ENCODE measurements at regions not wholly inside any gene's neighbourhood (a gene's known extent, or its start where the extent isn't known, plus 50 kb on each side); places are given as distances from the start of the nearest gene placed in this dataset.

- TF ChIP-seq CTCF (conservative IDR thresholded peaks at IDR 0.05; ENCODE audit: low read depth, low read length), result no peak
- DNase-seq (ENCODE audit: low read depth), result no peak
- no peak overlapping the region for H3K4me3 ChIP-seq (ENCODE audit: low read length)
These were observed 134.1 kb upstream of the SATB2 start for GRCh38 chr2:199591826-199592225.

DNA sequence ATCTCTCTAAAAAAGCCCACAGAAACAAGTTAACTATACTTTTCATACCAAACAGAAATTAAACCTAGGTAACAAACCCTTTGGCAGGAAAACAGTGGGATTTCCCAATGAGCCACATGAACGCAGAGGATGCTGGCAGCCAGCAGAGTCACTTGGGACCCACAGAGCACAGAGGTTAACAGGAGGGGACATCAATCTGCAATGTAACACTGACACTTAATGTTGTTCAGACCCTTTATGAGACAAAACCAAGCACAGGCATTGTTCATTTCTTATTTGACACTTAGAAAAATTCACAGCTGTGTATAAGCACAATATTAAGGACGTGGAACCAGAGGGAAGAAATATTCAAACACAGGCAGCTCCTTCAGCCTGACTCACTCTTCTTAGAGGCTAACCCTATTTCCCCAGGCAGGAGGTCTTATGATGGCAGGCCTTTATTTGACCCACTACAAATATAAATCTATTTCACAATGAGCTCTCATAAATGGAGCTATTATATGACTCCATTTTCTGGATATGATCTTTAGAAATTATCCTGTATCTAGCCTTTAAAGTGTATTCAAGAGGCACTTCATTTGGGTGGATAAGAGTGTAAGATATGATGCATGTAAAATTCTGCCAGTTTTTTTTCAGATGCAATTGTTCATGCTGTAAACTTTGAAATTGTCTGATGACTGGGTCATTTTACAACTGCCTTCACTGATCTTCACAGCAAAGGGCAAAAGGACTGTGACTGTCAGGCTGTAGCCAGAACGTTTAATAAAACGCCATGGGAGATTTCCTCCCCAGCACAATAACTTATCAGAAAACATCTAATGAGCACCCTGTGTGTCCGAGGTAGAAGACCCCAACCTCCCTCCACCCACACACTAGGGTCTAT lies 132.8 kb upstream of the SATB2 start:
- no peak for TF ChIP-seq CTCF (conservative IDR thresholded peaks at IDR 0.05; ENCODE audit: low read depth, low read length)
- no peak for DNase-seq (ENCODE audit: low read depth)
- H3K4me3 ChIP-seq (ENCODE audit: low read length), result no peak overlapping the region

- no peak for TF ChIP-seq CTCF (conservative IDR thresholded peaks at IDR 0.05; ENCODE audit: low read depth, low read length)
- no peak for DNase-seq (ENCODE audit: low read depth)
- no peak overlapping the region for H3K4me3 ChIP-seq (ENCODE audit: low read length)
These were observed 131.6 kb upstream of the SATB2 start for GRCh38 chr2:199589306-199589705.

GRCh38 chr2:199588054-199588453 lies 130.3 kb upstream of the SATB2 start:
- H3K4me3 ChIP-seq (ENCODE audit: low read length), result no peak overlapping the region
- TF ChIP-seq CTCF (conservative IDR thresholded peaks at IDR 0.05; ENCODE audit: low read depth, low read length), result no peak
- DNase-seq (ENCODE audit: low read depth), result no peak

DNA sequence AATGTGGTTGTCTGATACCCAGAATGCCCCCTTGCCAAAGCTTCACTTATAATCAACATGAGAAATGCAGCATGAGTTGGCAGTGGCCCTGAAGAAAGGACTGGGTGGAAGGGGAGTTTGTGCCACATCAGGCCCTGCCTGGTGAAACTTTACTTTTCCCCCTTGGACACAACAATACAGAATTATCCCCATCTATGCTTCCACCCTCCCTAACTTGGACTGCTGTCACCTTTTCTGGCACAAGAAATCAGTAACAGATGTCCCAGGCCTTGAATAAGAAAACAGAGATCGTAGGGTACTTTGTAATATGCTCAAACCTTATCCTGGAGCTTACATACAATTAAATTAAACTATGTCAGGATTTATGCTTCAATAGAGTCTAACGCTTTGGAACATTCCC lies 128.9 kb upstream of the SATB2 start:
- TF ChIP-seq CTCF (conservative IDR thresholded peaks at IDR 0.05; ENCODE audit: low read depth, low read length), result no peak
- no peak overlapping the region for H3K4me3 ChIP-seq (ENCODE audit: low read length)
- no peak for DNase-seq (ENCODE audit: low read depth)

DNA sequence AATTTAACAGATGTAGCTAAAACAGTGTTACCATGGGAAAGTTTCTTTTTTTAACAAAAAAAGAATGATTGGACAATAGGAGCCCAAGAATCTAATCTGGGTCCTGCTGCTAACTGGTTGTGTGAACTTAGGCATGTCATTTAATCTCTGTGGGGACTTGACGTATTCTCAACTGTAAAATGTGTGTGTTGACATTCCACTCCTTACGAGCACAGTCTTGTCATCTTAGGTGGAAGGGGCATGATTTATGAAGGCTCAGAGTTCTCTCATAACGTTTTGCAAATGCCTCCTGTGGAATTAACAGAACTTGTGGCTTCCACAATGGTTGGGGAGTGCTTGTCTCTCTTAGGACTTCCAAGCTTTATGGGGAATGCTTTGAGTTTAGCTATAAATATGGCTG lies 125.9 kb upstream of the SATB2 start:
- no peak overlapping the region for H3K4me3 ChIP-seq (ENCODE audit: low read length)
- DNase-seq (ENCODE audit: low read depth), result no peak
- no peak for TF ChIP-seq CTCF (conservative IDR thresholded peaks at IDR 0.05; ENCODE audit: low read depth, low read length)

GRCh38 chr2:199581935-199582360 lies 124.2 kb upstream of the SATB2 start:
- no peak for TF ChIP-seq CTCF (conservative IDR thresholded peaks at IDR 0.05; ENCODE audit: low read depth, low read length)
- DNase-seq (ENCODE audit: low read depth), result no peak
- H3K4me3 ChIP-seq (ENCODE audit: low read length), result no peak overlapping the region
